C4-2B (cell line): ENCODE measurements at regions not wholly inside any gene's neighbourhood (a gene's known extent, or its start where the extent isn't known, plus 50 kb on each side); places are given as distances from the start of the nearest gene placed in this dataset.

ENCODE experiments used
- H3K27ac ChIP-seq: fragments of 450-650 bp; 2 replicates; pipeline ENCODE4 v1.5.1; 2017
- ZFX ChIP-seq: fragments of 450-650 bp; IDR thresholded peaks from 2 replicates; pipeline ENCODE4 v1.6.1; 2017
- TF ChIP-seq, protein P1 (sequence below): fragments of 450-650 bp; conservative IDR thresholded peaks from 2 replicates; pipeline ENCODE4 v1.5.1; 2017; ENCODE audit warnings: mild to moderate bottlenecking

DNA sequence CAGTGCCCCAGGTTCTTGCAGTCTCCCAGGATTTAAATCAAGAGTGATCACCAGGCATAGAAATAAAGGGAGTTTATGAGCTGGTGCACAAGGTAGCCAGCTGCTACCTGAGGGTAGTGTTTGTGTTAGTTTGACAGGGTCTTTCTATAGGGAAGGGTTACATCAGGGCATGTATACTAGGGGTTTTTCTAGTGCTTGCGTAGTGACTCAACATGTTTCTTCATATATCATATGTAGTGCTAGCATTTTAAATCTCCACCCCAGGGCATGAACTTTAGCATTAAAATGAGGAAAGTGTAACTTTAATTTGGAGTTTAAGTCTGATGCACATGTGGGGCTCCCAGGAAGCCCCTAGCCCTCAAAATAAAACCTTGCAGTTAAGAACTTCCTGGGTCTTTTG is 86.5 kb upstream of the TNR start:
- H3K27ac ChIP-seq: no peak overlapping the region
- TF ChIP-seq, protein P1, sequence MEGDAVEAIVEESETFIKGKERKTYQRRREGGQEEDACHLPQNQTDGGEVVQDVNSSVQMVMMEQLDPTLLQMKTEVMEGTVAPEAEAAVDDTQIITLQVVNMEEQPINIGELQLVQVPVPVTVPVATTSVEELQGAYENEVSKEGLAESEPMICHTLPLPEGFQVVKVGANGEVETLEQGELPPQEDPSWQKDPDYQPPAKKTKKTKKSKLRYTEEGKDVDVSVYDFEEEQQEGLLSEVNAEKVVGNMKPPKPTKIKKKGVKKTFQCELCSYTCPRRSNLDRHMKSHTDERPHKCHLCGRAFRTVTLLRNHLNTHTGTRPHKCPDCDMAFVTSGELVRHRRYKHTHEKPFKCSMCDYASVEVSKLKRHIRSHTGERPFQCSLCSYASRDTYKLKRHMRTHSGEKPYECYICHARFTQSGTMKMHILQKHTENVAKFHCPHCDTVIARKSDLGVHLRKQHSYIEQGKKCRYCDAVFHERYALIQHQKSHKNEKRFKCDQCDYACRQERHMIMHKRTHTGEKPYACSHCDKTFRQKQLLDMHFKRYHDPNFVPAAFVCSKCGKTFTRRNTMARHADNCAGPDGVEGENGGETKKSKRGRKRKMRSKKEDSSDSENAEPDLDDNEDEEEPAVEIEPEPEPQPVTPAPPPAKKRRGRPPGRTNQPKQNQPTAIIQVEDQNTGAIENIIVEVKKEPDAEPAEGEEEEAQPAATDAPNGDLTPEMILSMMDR: no peak
- TF ChIP-seq ZFX: no peak

DNA sequence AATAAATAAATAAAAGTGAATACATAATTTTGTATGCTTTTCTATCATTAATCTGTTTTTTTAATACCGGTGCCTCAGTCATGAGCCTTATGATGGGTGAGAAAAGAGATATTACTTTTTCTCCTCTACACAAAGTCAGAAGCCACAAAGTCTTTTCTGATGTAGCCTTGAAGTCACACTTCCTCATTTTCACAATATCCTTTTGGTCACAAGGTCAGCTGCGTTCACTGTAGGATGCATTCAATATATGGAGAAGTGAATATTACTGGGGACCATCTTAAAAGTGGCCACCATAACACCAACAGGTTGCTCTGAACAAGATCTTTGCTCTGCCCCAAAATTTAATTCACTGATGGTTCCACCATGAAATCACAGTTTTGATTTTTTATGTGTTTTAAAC is 83.3 kb upstream of the TNR start:
- H3K27ac ChIP-seq: no peak overlapping the region
- TF ChIP-seq, protein P1: no peak
- no peak for TF ChIP-seq ZFX

DNA sequence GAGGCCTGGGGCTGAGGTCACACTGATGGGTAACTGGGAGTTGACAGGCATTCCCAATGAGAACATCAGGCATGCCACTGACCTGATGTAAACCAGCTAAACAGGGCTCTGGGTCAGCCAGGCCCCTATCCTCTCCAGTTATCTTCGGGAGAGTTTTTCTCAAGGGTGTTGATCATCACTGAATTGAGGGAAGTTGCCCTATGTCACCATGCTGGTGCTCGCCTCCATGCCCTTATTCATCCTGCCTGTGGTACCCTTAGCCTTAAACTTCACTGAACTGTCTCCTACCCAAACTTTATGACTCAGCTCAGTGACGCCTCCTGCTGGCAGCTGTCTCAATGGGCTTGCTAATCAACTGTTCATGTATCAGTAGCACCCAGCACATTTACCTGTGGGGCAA is 80.7 kb upstream of the TNR start:
- no peak for TF ChIP-seq ZFX
- TF ChIP-seq, protein P1: peak; percentile 52

DNA sequence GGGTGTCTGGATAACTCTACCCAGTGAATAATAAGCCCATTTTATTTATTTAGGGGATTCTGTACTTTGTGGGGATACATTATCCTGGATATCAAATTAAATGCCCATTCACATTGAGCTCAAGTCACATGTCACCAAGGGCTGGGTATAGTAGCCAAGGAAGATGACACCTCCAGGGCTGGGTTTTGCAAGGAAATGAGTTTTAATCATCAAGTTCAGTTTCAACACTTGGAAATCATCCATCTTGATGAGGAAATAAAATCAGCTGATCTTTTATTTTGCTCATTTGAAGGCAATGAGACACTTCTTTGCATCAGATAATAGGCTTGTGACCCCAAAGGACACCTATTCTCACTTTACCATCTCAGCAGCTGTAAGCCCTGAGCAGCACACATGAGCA is 80.0 kb upstream of the TNR start:
- TF ChIP-seq ZFX: no peak
- TF ChIP-seq, protein P1: no peak
- no peak overlapping the region for H3K27ac ChIP-seq

More for the DNA sequence above, 80.7 kb upstream of the TNR start:
- no peak overlapping the region for H3K27ac ChIP-seq

DNA sequence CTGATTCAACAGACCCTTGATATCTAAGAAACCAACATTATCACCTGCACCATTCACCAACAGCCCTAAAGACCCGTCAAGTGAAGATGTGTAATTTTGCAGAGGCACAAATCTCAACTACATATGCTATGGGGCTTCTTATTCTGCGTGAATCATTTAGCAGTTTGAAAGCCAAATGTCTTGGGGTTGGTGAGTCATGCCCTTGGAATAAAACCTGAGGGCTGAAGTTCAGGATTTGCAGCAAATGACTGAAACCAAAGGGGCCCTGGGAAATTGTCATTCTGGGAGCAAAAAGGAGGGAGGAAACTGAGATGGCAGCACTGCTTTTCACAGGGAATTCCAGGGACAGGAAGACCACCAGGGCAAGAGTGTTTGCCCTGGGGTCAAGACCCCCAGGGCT is 79.2 kb upstream of the TNR start:
- TF ChIP-seq, protein P1: no peak
- no peak for TF ChIP-seq ZFX
- H3K27ac ChIP-seq: no peak overlapping the region

DNA sequence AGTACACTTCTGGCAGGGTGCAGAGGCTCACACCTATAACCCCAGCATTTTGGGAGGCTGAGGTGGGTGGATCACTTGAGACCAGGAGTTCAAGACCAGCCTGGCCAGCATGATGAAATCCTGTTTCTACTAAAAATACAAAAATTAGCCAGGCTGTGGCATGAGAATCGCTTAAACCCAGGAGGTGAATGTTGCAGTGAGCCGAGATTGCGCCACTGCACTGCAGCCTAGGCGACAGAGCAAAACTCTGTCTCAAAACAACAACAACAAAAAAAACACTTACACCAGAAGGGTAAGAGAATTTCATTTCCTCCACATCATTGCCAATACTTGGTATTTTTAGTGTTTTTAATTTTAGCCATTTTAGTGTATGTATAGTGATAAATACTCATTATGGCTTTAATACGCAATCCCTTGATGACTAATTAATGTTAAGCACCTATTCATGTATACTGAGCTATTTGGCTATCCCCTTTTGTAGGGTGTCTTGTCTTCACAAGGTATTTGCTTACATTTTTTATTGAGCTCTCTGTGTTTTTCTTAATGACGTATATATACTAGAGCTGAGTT is 77.1 kb upstream of the TNR start:
- H3K27ac ChIP-seq: no peak overlapping the region
- TF ChIP-seq, protein P1: no peak
- no peak for TF ChIP-seq ZFX

DNA sequence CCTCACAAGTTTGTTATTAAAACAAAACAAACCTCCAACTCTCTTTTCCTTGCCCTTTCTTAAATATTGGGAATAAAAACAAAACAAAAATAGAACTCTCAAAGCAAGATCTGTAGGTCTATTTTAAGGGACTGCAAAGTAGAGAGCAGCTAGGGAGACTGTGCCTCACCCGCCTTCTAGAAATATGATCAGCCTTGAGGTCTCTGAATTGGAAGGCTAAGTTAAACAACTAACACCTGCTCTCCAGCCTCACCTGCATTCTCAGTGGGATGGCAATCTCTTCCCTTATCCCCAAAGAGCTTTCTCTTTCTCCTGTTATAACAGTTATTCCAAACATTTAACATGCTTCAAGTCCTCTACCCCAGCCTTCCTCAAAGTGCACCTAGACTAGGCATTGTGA is 75.5 kb upstream of the TNR start:
- no peak overlapping the region for H3K27ac ChIP-seq
- TF ChIP-seq, protein P1: no peak
- no peak for TF ChIP-seq ZFX
